ENCODE measurements at regions not wholly inside any gene's neighbourhood (a gene's known extent, or its start where the extent isn't known, plus 50 kb on each side); places are given as distances from the start of the nearest gene placed in this dataset.
A peak's percentile ranks its signal among the peaks of the same experiment; 100 is the strongest.

GRCh38 chr9:4389003-4389402 is 89.1 kb upstream of the GLIS3 start:
- no peaks in the 10 kb centered on the region for H3K36me3 Mint-ChIP-seq
- H3K9me3 Mint-ChIP-seq, result no peaks in the 10 kb centered on the region
- H3K27ac Mint-ChIP-seq, result no peak overlapping the region
- TF ChIP-seq CTCF (IDR thresholded peaks at IDR 0.05; ENCODE audit: unreplicated experiment), result no peak
- H3K4me3 Mint-ChIP-seq, result no peak overlapping the region
- no peaks in the 10 kb centered on the region for H3K4me1 Mint-ChIP-seq
- DNase-seq (ENCODE audit: low spot score in 2 of 2, unreplicated experiment in 2 of 2), result no peak
- peaks cover 3% of the 10 kb centered on the region for H3K27me3 Mint-ChIP-seq (ENCODE audit: low read depth)

GRCh38 chr9:4386819-4387218 is 87.0 kb upstream of the GLIS3 start:
- Mint-ChIP-seq H3K4me3 (no peak overlapping the region), H3K27ac (no peak overlapping the region), H3K9me3 (no peaks in the 10 kb centered on the region), H3K4me1 (no peaks in the 10 kb centered on the region), H3K36me3 (no peaks in the 10 kb centered on the region), H3K27me3 (ENCODE audit: low read depth) (peaks cover 3% of the 10 kb centered on the region)
- no peak for TF ChIP-seq CTCF (IDR thresholded peaks at IDR 0.05; ENCODE audit: unreplicated experiment)
- no peak for DNase-seq (ENCODE audit: low spot score in 2 of 2, unreplicated experiment in 2 of 2)

- Mint-ChIP-seq H3K27me3 (ENCODE audit: low read depth) (no peaks in the 10 kb centered on the region), H3K4me3 (no peak overlapping the region), H3K9me3 (no peaks in the 10 kb centered on the region), H3K4me1 (peaks cover 4% of the 10 kb centered on the region), H3K27ac (no peak overlapping the region), H3K36me3 (no peaks in the 10 kb centered on the region)
- no peak for TF ChIP-seq CTCF (IDR thresholded peaks at IDR 0.05; ENCODE audit: unreplicated experiment)
- DNase-seq (ENCODE audit: low spot score in 2 of 2, unreplicated experiment in 2 of 2), result no peak
Observed at GRCh38 chr9:4384750-4385149, 84.9 kb upstream of the GLIS3 start.

- no peaks in the 10 kb centered on the region for H3K9me3 Mint-ChIP-seq
- H3K27ac Mint-ChIP-seq, result no peak overlapping the region
- H3K27me3 Mint-ChIP-seq (ENCODE audit: low read depth), result no peaks in the 10 kb centered on the region
- peak; percentile 27 for TF ChIP-seq CTCF (IDR thresholded peaks at IDR 0.05; ENCODE audit: unreplicated experiment)
- no peak for DNase-seq (ENCODE audit: low spot score in 2 of 2, unreplicated experiment in 2 of 2)
- H3K4me3 Mint-ChIP-seq, result no peak overlapping the region
- H3K4me1 Mint-ChIP-seq, result peaks cover 4% of the 10 kb centered on the region
- H3K36me3 Mint-ChIP-seq, result no peaks in the 10 kb centered on the region
Observed at GRCh38 chr9:4382722-4383317, 83.0 kb upstream of the GLIS3 start.

GRCh38 chr9:4381744-4382143 is 81.9 kb upstream of the GLIS3 start:
- H3K4me1 Mint-ChIP-seq, result peaks cover 4% of the 10 kb centered on the region
- no peaks in the 10 kb centered on the region for H3K36me3 Mint-ChIP-seq
- DNase-seq (ENCODE audit: low spot score in 2 of 2, unreplicated experiment in 2 of 2), result no peak
- H3K27me3 Mint-ChIP-seq (ENCODE audit: low read depth), result no peaks in the 10 kb centered on the region
- H3K9me3 Mint-ChIP-seq, result no peaks in the 10 kb centered on the region
- H3K4me3 Mint-ChIP-seq, result no peak overlapping the region
- peak overlapping the region; percentile 45 for H3K27ac Mint-ChIP-seq
- no peak for TF ChIP-seq CTCF (IDR thresholded peaks at IDR 0.05; ENCODE audit: unreplicated experiment)

GRCh38 chr9:4380406-4380805 is 80.5 kb upstream of the GLIS3 start:
- Mint-ChIP-seq H3K27ac (no peak overlapping the region), H3K4me1 (peaks cover 4% of the 10 kb centered on the region), H3K27me3 (ENCODE audit: low read depth) (no peaks in the 10 kb centered on the region), H3K4me3 (no peak overlapping the region), H3K9me3 (no peaks in the 10 kb centered on the region), H3K36me3 (no peaks in the 10 kb centered on the region)
- DNase-seq (ENCODE audit: low spot score in 2 of 2, unreplicated experiment in 2 of 2), result no peak
- no peak for TF ChIP-seq CTCF (IDR thresholded peaks at IDR 0.05; ENCODE audit: unreplicated experiment)
